Fibroblast of upper back skin (primary cell): ENCODE measurements at regions not wholly inside any gene's neighbourhood (a gene's known extent, or its start where the extent isn't known, plus 50 kb on each side); places are given as distances from the start of the nearest gene placed in this dataset.
"Not testable (repeated sequence)": the region's sequence is repeated elsewhere in the genome, so short reads cannot be mapped to it uniquely, and the experiment has no call there.

Source experiments
- DNase-seq: peaks from one replicate; pipeline ENCODE4 v3.0.0-alpha.2; 2013

GRCh38 chr22:23500508-23501260 is 79.4 kb downstream of the IGLL1 start:
- DNase-seq, result no peak

- no peak for DNase-seq
These were observed 80.1 kb downstream of the IGLL1 start for GRCh38 chr22:23499845-23500500.

GRCh38 chr22:23498811-23499798 is 81.0 kb downstream of the IGLL1 start:
- DNase-seq, result no peak

DNA sequence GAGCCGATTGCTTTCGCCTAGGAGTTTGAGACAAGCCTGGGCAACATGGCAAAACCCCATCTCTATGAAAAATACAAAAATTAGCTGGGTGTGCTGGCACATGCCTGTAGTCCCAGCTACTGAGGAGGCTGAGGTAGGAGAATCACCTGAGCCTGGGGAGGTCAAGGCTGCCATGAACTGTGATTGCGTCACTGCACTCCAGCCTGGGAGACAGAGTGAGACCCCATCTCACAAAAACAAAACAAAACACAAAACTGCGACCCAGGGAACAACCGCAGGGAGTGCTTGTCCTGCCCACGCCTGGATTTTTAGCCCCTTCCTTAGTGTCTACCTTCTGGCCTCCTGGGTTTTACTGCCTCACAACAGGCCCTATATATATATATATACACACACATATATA is 82.2 kb downstream of the IGLL1 start:
- DNase-seq, result not testable (repeated sequence)

- DNase-seq, result no peak
These were observed 82.8 kb downstream of the IGLL1 start for GRCh38 chr22:23497016-23497885.

- no peak for DNase-seq
These were observed 83.7 kb downstream of the IGLL1 start for GRCh38 chr22:23496445-23496833.

GRCh38 chr22:23495614-23496444 is 84.3 kb downstream of the IGLL1 start:
- DNase-seq, result no peak

DNA sequence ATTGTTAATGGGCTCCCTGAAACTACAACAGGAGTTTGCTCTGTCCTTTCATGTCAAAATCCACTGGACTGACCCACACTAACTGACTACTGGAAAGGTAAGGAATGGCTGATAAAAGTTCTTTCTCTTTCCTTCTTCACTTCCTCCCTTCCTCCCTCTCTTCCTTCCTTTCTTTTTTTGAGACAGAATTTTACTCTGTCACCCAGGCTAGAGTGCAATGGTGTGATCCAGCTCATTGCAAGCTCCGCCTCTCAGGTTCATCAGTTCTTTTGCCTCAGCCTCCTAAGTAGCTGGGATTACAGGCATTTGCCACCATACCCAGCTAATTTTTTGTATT is 85.2 kb downstream of the IGLL1 start:
- no peak for DNase-seq

- DNase-seq, result no peak
These were observed 94.6 kb downstream of the IGLL1 start for GRCh38 chr22:23485490-23485889.

GRCh38 chr22:23484651-23485050 is 95.4 kb downstream of the IGLL1 start:
- DNase-seq, result no peak

GRCh38 chr22:23481369-23481768 is 98.7 kb downstream of the IGLL1 start:
- no peak for DNase-seq

DNA sequence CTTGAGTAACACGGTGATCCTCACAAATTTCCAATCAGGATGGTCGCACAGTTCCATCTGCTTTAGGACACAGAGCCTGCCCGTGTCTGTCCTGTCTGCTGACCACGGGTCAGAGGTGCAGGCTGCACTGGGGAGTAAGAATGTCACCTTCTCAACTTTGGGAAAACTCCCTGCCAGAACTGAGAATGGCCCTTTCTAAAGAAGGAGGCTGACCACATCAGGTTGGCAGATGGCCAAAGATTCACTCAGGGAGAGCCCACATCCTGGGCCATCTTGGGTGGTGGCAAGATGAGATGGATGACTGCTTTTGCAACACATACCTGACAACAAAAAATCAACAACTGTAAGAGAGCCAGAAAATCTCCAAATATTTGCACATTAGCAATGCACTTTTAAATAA is 101.9 kb downstream of the IGLL1 start:
- peak; percentile 6 for DNase-seq

- DNase-seq, result not testable (repeated sequence)
These were observed 105.6 kb downstream of the IGLL1 start for GRCh38 chr22:23474531-23474930.

DNA sequence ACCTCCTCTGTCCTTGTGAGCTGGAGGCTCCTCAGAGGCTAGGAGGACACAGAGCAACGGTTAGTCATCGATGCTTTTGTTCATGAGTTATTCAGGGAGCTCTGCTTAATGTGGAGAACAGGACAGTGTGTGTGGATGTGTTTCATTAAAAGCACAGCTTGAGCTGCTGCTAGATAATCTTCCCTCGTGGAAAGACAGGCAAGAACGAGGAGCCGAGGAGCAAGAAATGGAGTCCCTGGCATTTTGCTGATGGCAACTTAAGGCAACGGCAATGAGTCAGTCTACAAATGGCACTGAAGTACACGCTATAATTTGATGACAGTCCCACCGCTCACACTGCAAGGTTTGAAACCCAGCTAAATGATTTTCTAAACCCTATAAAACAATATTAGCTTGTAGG is 106.2 kb downstream of the IGLL1 start:
- DNase-seq, result no peak

DNA sequence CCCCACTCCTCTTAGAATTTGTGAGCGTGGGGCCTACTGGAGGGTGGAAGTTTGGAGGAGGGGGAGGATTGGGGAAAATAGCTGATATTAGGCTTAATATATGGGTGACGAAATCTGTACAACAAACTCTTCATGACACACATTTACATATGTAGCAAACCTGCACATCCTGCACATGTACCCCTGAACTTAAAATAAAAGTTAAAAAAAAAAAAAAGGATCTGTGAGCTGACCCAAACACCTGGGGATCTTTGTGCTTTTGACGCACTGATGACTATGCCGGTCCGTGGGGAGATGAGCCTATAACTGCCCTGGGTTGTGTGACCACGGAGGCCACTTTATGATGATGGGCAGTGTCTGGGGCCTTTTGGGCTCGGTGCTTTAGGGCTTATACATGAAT is 107.7 kb downstream of the IGLL1 start:
- DNase-seq, result not testable (repeated sequence)

- no peak for DNase-seq
These were observed 108.4 kb downstream of the IGLL1 start for GRCh38 chr22:23471698-23472097.

DNA sequence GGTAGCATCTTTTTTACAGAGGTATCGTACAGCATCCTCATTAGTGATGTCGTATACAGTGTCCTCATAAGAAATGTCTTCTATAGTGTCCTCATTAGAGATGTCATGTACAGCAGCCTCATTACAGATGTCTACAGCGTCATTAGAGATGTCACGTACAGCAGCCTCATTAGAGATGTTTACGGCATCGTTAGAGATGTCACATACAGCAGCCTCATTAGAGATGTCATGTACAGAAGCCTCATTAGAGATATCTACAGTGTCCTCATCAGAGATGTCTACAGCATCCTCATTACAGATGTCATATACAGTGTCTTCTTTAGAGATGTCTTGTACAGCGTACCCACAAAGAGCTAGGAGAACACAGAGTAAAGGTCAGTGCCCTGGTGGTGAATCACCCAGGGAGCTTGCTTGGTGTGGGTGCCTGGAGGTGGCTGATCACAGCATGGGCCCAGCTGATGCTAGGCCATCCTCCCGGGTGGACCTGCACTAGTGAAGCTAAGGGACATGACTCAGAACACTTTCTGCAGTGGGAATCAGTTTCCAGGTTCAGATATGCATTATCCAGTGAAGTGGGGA is 109.2 kb downstream of the IGLL1 start:
- no peak for DNase-seq

- DNase-seq, result no peak
These were observed 112.3 kb downstream of the IGLL1 start for GRCh38 chr22:23467721-23468294.

DNA sequence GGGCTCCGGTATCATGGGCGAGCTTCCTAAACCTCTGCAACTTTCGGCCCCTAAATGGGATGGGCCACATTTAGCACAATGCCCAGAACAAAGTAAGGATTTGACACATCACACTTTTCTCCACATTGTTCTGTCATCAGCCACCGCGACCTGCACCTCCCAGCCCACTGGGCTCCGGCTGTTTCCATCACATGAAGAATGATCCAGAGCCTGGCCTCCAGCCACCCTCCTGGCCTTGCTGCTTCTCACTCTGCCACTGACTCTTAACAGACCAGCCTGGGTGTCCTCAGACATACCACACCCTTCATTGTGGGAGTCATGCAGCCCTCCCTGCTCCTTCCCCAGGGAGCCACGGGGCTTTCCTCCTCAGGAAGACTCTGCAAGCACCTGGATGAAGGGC is 113.7 kb downstream of the IGLL1 start:
- DNase-seq, result no peak

DNA sequence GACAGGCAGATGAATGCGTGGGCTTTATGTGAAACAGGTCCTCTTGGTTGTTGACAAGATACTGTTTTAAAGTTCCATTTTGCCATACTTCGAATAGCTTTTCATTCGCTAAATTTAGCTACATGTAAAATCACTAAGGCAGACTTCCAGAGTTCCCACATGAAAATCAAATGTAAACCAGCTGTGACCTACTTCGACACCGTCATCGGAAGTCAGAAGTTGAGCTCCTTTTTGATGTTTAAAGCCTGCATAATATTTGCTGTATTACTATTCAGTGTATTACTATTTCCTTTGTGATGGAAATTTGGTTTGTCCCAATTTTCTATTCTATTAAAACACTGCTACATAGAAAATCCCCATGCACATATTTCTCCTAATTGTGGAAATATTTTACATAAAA is 115.3 kb downstream of the IGLL1 start:
- not testable (repeated sequence) for DNase-seq

DNA sequence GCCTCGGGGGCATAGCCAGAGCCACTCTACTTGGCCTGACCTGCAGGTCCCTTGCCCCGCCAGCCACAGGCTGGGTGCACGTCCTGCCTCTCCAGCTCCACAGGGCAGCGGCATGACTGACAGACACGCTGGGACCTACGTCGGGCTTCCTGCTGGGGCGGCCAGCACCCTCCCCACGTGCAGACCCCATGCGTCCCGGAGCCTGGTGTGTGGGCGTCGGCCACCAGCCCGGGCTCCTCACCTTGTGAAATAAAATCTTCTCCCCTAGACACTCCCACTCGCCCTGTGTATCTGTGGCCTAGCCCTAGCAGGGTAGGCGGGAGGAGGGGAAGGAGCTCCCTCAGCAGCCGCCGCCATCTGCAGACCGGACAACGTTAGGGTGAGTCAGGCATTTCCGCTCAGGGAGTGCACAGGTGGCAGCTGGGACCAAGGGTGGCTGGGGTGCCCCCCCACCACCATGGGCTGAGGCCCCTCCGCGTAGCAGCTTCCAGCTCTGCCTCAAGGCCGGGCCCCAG is 119.5 kb downstream of the IGLL1 start:
- DNase-seq, result not testable (repeated sequence)
